Stomach (tissue), 8 donors: ENCODE measurements at regions not wholly inside any gene's neighbourhood (a gene's known extent, or its start where the extent isn't known, plus 50 kb on each side); places are given as distances from the start of the nearest gene placed in this dataset.

Source experiments
- DNase-seq, 2 donors: peaks; one replicate each; pipeline versions ENCODE4 v3.0.0 to v3.0.0-alpha.2; 2013 to 2019
- H3K27ac ChIP-seq, 5 donors: fragments of 200-600 bp in 4 of 5; sonication (generic) in 4 of 5; one replicate each; pipeline ENCODE4 v1.5.1; 2013 to 2019; ENCODE audit warnings: mild to moderate bottlenecking in 1 of 5, moderate library complexity in 1 of 5
- H3K27me3 ChIP-seq, 3 donors: fragments of 200-600 bp; sonication (generic); one replicate each; pipeline ENCODE4 v1.5.1; 2017 to 2019; ENCODE audit warnings: mixed run types in 1 of 3
- H3K36me3 ChIP-seq, 4 donors: fragments of 200-600 bp; sonication (generic); 1 replicate in 3 of 4; 2 replicates in 1 of 4; pipeline ENCODE4 v1.5.1; 2016 to 2019
- H3K4me1 ChIP-seq, 4 donors: fragments of 200-600 bp; sonication (generic); one replicate each; pipeline ENCODE4 v1.5.1; 2016 to 2019
- H3K4me3 ChIP-seq, 4 donors: fragments of 200-600 bp; sonication (generic) in 3 of 4; one replicate each; pipeline ENCODE4 v1.5.1; 2016 to 2019; ENCODE audit warnings: mild to moderate bottlenecking in 1 of 4
- H3K9me3 ChIP-seq, 4 donors: fragments of 200-600 bp; sonication (generic); one replicate each; pipeline ENCODE4 v1.5.1; 2016 to 2019
- CTCF ChIP-seq, 7 experiments: fragments of 450-650 bp in 4 of 7; fragments of 200-600 bp in 3 of 7; sonication (generic) in 3 of 7; IDR thresholded peaks; one replicate each; pipeline ENCODE4 v1.5.1; 2016 to 2019; ENCODE audit warnings: antibody characterized with exemption in 7 of 7, control low read depth in 2 of 7, mild to moderate bottlenecking in 1 of 7
- EP300 ChIP-seq: sonication (generic); formaldehyde crosslinking; IDR thresholded peaks from one replicate; pipeline ENCODE4 v1.6.1; 2017; ENCODE audit warnings: antibody characterized with exemption
- POLR2A ChIP-seq, 4 donors: fragments of 450-650 bp; IDR thresholded peaks; one replicate each; pipeline ENCODE4 v1.6.1; 2016; ENCODE audit warnings: antibody characterized with exemption in 4 of 4, control low read depth in 2 of 4, mild to moderate bottlenecking in 1 of 4, moderate library complexity in 1 of 4
- POLR2AphosphoS5 ChIP-seq, 3 donors: sonication (generic); formaldehyde crosslinking; IDR thresholded peaks; one replicate each; pipeline ENCODE4 v1.6.1; 2016; ENCODE audit warnings: antibody characterized with exemption in 3 of 3
- WGBS, 5 donors: extraction: QIAGEN DNeasy Blood & Tissue Kit in 3 of 5; methylation state at CpG; one replicate each; pipeline versions ENCODE4 v1.1.5 to v1.1.7; 2013 to 2018; 5-methylcytosine and 5-hydroxymethylcytosine counted together
- intact Hi-C: fragments of 100-400 bp; cut with DNase I; formaldehyde crosslinking; loops from one replicate; pipeline ENCODE4 v1.15.1; 2023; ENCODE audit warnings: low total_unique reads
- donor health status: healthy with polysubstance abuse.
- donor health status: Bipolar disorder and iron deficiency.
- donor health status: healthy.

- H3K4me3 ChIP-seq: no peak overlapping the region
- H3K27me3 ChIP-seq: no peaks in the 10 kb centered on the region
- H3K9me3 ChIP-seq: no peaks in the 10 kb centered on the region
- no peak overlapping the region for H3K27ac ChIP-seq
- DNase-seq: no peak
- TF ChIP-seq POLR2AphosphoS5 (IDR thresholded peaks at IDR 0.05) (no peak), POLR2A (IDR thresholded peaks at IDR 0.05) (no peak), EP300 (no peak), CTCF (IDR thresholded peaks at IDR 0.05) (no peak)
- H3K36me3 ChIP-seq: no peaks in the 10 kb centered on the region
- no peaks in the 10 kb centered on the region for H3K4me1 ChIP-seq
- 64 to 71% (median 67%) methylated on average over 2 of the region's 2 CpGs for WGBS, 5 donors
- intact Hi-C loops: no loop called here
Measured at GRCh38 chr2:155643056-155643775, 689.3 kb downstream of the NR4A2 start.

- Histone ChIP-seq H3K9me3 (no peaks in the 10 kb centered on the region), H3K4me1 (no peaks in the 10 kb centered on the region), H3K27me3 (no peaks in the 10 kb centered on the region), H3K4me3 (no peak overlapping the region), H3K36me3 (no peaks in the 10 kb centered on the region), H3K27ac (no peak overlapping the region)
- intact Hi-C loops: no loop called here
- 48 to 62% (median 59%) methylated on average over 4 of the region's 4 CpGs for WGBS, 5 donors
- DNase-seq: no peak
- TF ChIP-seq CTCF (IDR thresholded peaks at IDR 0.05): no peak
Measured at GRCh38 chr2:155633887-155634570, 698.5 kb downstream of the NR4A2 start.

DNA sequence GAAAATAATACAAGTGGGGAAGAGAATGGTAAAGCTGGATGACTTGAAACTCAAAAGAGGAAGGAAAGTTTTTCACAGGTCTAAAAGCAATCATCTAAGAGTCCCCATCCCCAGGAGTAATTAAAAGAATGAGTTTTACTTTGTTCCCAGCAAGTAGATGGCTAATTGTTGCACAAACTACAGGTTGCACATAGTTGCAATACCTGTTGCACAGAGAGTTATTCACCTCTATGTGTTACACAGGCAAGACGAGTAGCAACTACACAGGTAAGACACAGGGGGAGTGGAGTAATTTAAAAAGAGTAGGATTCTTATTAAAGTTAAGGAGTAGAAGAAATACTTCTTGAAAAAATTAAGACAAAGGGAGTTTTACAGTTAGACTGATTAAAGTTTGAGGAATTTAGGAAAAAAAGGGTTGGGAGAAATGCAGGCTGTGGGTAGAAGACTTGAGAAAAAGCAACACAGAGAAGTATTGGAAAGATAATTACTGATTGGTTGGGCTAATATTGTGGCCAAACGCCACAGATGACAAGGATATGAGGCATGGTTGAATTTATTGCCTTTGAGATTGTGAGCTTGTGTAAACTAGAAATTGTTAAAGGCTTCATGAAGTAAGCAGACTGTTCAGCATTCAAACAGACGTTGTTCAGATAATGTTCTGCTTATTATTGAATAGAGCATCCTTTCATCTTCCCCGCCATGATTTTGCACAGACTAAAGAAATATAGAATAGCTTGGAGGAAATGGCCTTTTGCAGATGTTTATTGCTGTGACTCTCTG, 699.3 kb downstream of the NR4A2 start:
- no peak for DNase-seq
- H3K27ac ChIP-seq: no peak overlapping the region
- no peaks in the 10 kb centered on the region for H3K4me1 ChIP-seq
- H3K9me3 ChIP-seq: no peaks in the 10 kb centered on the region
- intact Hi-C loops: no loop called here
- H3K4me3 ChIP-seq: no peak overlapping the region
- no peaks in the 10 kb centered on the region for H3K36me3 ChIP-seq
- H3K27me3 ChIP-seq: no peaks in the 10 kb centered on the region
- TF ChIP-seq EP300 (no peak), POLR2A (IDR thresholded peaks at IDR 0.05) (no peak), POLR2AphosphoS5 (IDR thresholded peaks at IDR 0.05) (no peak), CTCF (IDR thresholded peaks at IDR 0.05) (no peak)
- 41 to 45% (median 44%) methylated on average over 4 of the region's 4 CpGs for WGBS, 5 donors

GRCh38 chr2:155630760-155631159, 701.8 kb downstream of the NR4A2 start:
- H3K27me3 ChIP-seq: no peaks in the 10 kb centered on the region
- H3K4me1 ChIP-seq: no peaks in the 10 kb centered on the region
- no peaks in the 10 kb centered on the region for H3K36me3 ChIP-seq
- no peak for DNase-seq
- intact Hi-C loops: no loop called here
- H3K27ac ChIP-seq: no peak overlapping the region
- no peaks in the 10 kb centered on the region for H3K9me3 ChIP-seq
- WGBS, 5 donors: 37 to 52% (median 49%) methylated on average over 5 of the region's 5 CpGs
- H3K4me3 ChIP-seq: no peak overlapping the region
- TF ChIP-seq POLR2A (IDR thresholded peaks at IDR 0.05) (no peak), CTCF (IDR thresholded peaks at IDR 0.05) (no peak), POLR2AphosphoS5 (IDR thresholded peaks at IDR 0.05) (no peak), EP300 (no peak)
